DMS53 (cell line): ENCODE measurements at regions not wholly inside any gene's neighbourhood (a gene's known extent, or its start where the extent isn't known, plus 50 kb on each side); places are given as distances from the start of the nearest gene placed in this dataset.

Source experiments
- DNase-seq: peaks from one replicate; lab custom pipeline; 2025; lab: John Stamatoyannopoulos, UW

- DNase-seq = no peak
Measured at GRCh38 chr7:156307193-156307592, 333.4 kb upstream of the RNF32 start.

GRCh38 chr7:156305351-156305750, 335.2 kb upstream of the RNF32 start:
- no peak for DNase-seq

DNA sequence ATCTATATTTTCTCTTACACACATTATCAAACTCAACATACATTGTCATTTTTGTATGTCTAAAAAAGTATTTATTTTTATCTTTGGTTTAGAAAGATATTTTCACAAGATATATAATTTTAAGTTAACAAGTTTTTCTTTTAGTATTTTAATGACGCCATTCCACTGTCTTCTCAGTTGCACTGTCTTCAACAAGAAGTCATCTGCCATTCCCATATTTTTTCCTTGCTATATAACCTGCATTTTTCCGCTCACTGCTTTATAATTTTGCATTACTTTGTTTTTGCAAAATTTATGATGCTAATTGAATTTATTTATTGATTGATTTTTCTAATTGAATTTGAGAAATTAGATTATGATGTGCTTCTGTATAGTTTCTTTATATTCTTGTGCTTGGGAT, 357.8 kb upstream of the RNF32 start:
- no peak for DNase-seq

DNA sequence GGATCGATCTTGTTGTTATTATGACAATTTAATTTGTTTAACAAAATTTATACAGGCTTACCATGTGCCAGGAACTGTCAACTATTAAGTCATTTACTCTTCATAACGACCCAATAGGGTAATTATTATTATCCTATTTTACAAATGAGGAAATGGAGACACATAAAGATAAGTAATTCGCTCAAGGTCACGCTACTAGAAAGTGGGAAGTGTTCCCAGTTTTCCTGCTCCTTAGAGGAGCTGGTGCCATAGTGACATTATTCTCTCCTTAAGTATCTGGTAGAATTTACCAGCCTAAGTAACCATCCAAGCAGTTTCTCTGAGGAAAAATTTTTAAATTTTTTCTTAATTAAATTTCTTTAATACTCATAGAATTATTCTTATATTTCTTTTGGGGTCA, 360.9 kb upstream of the RNF32 start:
- no peak for DNase-seq

DNA sequence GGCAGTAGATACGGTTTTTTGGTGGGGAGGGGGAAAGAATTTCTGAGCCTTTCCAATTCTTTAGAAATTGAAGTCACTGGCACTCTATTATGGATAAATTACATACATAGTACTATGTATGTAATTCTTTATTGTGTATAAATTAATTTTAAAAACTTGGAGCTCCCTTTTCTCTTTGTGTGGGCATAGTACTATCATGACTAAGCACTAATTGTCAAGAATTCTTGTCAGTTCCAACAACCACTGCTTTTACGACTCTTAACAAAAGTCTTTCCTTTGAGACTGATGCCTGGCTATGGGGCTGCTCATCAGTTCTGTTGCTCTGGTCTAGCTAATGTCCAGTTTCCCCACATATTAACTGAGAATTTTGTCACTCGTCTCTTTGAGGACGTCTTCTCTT, 365.3 kb upstream of the RNF32 start:
- no peak for DNase-seq

- no peak for DNase-seq
Measured at GRCh38 chr7:156274557-156274956, 366.0 kb upstream of the RNF32 start.

DNA sequence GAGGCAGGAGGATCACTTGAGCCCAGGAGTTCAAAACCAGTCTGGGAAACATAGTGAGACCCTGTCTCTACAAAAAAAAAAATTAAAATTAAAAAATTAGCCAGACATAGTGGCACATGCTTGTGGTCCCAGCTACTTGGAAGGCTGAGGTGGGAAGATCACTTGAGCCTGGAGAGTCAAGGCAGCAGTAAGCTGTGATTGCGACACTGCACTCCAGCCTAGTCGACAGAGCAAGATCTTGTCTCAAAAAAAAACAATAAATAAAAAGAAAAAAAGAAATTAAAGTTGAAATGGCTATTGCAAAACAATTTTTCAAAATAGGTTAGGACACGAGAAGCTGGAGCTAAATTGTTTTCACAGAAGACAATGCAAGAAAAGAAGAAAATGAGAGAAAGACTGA, 379.0 kb upstream of the RNF32 start:
- DNase-seq = no peak

GRCh38 chr7:156257904-156258303, 382.7 kb upstream of the RNF32 start:
- DNase-seq = no peak

GRCh38 chr7:156255635-156256034, 384.9 kb upstream of the RNF32 start:
- no peak for DNase-seq

GRCh38 chr7:156251861-156252260, 388.7 kb upstream of the RNF32 start:
- no peak for DNase-seq

- no peak for DNase-seq
Measured at GRCh38 chr7:156240532-156240931, 400.0 kb upstream of the RNF32 start.

GRCh38 chr7:156238366-156239133, 402.0 kb upstream of the RNF32 start:
- DNase-seq = no peak

- DNase-seq = no peak
Measured at GRCh38 chr7:156237614-156238013, 403.0 kb upstream of the RNF32 start.

- no peak for DNase-seq
Measured at GRCh38 chr7:156236936-156237599, 403.5 kb upstream of the RNF32 start.

- no peak for DNase-seq
Measured at GRCh38 chr7:156236181-156236889, 404.2 kb upstream of the RNF32 start.

DNA sequence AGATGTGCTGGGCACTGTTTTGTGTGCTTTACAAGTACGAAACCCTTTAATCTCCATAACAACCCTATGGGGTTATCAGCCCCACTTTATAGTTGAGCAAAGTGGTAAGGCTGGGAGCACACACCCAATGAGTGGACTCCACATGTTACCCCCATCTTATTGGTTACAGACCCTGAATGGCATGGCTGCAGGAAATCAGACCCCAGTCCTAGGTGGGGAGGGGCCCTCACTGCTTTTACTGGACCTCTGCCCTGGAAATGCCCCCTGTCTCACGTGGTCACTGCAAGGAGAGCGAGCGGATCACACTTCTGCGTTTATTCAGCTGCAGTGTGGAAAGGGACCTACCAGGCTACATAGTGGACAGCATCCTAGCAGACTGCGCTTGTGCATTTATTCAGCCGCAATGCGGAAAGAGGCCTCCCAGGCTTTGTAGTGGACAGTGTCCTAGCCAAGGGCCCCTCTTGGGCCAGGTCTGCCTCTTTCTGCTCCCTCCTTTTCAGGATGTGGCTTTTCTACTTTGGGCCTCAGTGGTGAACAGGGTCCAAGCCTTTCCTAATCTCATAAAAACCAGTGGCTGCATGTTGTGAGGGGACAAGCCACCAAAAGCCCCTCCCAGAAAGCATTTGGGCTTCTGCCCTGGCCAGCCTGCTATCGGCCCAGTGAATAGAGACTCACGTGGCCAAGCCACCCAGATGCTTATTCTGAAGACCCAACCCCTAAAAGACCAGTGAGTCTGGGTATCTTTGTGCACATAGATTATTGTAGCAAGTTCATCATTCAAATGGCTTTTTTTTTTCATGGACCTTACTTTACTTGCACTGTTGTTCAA, 405.7 kb upstream of the RNF32 start:
- no peak for DNase-seq

DNA sequence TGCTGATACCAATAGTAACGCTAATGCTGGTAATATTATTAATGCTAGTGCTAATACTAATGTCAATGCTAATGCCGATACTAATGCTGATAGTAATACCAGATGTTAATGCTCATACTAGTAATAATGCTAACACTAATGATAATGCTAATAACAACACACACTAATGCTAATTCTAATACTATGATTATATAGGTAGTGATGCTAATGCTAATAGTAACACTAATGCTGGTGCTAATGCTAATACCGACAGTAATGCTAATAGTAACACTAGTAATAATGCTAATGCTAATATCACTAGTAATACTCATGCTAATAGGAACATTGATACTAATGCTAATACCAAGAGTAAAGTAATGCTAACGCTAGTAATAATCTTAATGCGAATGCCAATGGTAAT, 406.4 kb upstream of the RNF32 start:
- DNase-seq = no peak

GRCh38 chr7:156232931-156233705, 407.5 kb upstream of the RNF32 start:
- no peak for DNase-seq

GRCh38 chr7:156230576-156230975, 410.0 kb upstream of the RNF32 start:
- DNase-seq = no peak

- no peak for DNase-seq
Measured at GRCh38 chr7:156224833-156225225, 412.6 kb upstream of the SHH start.
